HG02970 (cell line): ENCODE measurements at regions not wholly inside any gene's neighbourhood (a gene's known extent, or its start where the extent isn't known, plus 50 kb on each side); places are given as distances from the start of the nearest gene placed in this dataset.

Experiments used
- ATAC-seq: cut with Tn5 transposase; IDR thresholded peaks from one replicate; pipeline ENCODE4 v1.9.1; 2021; ENCODE audit warnings: mild to moderate bottlenecking, moderate library complexity, moderate number of reproducible peaks; ENCODE audit not compliant: unreplicated experiment, low FRiP score

- ATAC-seq, result no peak
Measured at GRCh38 chr2:21585881-21586280, 462.1 kb downstream of the TDRD15 start.

DNA sequence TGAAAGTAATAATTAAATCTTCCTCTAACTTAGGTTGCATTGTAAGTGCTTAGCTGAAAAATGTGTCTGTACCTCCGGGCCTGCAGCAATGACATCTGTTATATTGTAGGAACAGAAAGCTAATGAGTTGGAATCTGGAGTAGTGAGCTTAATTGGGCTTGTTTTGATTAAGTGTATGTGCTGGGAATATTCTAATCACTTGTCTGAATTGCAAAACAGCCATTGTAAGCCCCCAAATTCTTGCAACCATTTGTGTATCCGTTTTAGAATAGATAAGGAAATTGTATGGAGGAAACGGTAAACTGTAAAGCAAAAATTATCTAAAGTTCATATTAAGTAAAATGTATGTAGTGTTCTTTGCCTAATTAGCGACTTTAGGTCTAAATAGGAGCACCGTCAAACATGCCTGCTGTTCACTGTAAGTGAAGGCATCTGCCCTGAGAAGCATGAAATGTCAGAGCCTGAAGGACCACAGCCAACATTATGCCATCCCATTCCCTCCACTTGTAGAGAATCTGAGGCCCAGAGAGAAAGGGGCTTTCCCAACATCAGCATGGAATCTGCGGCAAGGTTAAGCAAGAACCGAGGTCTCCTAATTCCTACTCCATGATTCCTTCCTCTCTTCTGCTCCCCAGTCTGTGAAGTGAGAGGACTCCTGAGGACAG is 466.4 kb downstream of the TDRD15 start:
- no peak for ATAC-seq

DNA sequence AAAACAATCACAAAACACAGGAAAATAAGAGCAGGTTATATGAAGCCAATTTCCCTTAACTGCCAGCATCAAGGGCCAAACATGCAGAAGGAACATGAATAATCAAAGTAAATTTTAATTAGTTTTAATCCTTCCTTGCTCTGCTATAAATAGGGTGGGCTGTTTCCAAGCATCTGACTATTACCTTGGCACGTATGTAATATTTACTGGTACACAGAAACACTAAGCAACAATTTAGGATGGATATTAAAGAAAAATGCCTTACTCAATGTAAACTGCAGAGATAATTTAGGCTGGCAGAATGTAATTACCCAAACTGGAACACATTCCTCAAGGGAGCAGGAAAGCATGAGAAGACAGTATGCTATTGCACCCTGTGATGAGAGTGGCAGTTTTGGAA is 468.2 kb downstream of the TDRD15 start:
- no peak for ATAC-seq

DNA sequence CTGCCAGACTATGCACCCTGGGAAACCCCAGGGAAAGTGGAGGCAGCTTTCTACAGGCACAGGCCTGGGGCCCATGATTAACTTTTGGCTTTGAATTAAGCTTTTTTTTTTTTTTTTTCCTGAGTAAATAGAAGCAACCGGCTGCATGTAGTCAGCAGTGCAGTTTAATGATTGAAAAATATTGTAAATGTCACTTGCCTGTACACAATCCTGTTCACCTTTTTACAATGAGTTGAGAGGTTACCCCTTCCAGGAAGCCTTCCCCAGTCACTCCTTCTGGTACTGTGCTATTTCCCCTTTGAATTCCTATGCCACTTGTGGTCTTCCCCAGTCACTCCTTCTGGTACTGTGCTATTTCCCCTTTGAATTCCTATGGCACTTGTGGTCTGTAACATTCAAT is 475.6 kb downstream of the TDRD15 start:
- ATAC-seq, result no peak

- ATAC-seq, result no peak
Measured at GRCh38 chr2:21602789-21603188, 479.0 kb downstream of the TDRD15 start.

- ATAC-seq, result no peak
Measured at GRCh38 chr2:21607572-21607971, 483.8 kb downstream of the TDRD15 start.

GRCh38 chr2:21610304-21610703 is 486.5 kb downstream of the TDRD15 start:
- ATAC-seq, result no peak

DNA sequence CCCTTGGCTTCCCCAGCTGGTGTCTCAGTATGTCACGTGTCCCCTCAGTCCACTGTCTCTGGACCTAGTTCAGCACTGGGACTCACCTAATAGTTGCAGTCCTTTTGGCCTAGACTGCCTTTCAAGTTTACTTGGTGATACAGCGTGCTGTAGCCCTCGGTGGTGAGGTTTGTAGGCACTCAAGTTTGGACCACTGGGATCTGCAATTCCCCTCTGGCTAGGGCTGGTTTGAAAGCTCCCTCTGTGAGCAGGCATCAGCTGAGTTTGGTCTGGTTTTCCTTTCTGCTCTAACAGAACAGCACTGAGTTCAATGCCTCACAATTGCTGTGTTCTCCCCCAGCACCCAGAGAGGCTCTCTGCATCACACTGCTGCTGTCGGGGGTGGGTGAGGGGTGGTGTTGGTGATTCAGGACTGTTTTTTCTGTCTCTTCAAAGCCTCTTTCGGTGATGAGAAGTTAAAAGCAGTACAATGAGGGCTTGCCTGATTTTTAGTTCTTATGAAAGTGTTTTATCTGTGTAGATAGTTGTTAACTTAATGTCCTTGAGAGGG is 494.2 kb downstream of the TDRD15 start:
- no peak for ATAC-seq

- ATAC-seq, result no peak
Measured at GRCh38 chr2:21620771-21621170, 497.0 kb downstream of the TDRD15 start.

- no peak for ATAC-seq
Measured at GRCh38 chr2:21627938-21628337, 504.2 kb downstream of the TDRD15 start.

DNA sequence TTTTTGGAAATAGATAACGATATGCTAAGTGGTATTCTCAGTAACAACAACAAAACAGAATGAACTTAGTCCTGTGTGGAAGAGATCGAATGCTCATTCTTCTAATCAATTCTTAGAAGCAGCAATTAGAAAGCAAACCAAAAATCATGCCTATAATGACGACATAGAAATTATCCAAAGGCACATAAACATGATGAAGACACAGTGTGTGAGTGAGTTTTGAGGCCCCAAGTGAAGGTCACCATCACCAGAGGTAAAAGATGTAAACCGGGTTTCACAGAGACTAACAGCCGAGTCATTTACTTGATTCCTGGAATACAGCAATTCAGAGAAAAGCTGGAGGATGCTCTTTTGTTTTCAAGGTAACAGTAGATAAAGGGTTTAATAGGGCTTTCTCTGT is 509.2 kb downstream of the TDRD15 start:
- ATAC-seq, result no peak

DNA sequence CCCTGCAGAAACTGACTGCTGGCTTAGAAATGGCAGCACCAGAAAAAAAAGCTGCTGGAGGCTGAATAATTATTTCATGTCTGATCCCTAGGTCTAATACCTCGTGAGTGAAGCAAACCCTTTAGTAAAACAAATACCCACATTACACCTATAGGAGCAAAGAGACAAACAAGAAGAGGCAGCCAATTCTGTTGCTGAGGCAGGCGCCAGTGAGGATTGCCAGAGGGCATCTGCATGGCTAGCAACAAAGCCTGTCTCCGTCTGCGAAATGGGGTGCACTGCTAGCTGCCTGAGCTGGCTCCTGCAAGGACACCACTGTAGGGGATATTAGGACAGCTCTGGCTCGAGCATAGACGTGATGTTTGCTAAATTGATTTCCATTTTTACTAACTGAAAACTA is 509.7 kb downstream of the TDRD15 start:
- ATAC-seq, result no peak

DNA sequence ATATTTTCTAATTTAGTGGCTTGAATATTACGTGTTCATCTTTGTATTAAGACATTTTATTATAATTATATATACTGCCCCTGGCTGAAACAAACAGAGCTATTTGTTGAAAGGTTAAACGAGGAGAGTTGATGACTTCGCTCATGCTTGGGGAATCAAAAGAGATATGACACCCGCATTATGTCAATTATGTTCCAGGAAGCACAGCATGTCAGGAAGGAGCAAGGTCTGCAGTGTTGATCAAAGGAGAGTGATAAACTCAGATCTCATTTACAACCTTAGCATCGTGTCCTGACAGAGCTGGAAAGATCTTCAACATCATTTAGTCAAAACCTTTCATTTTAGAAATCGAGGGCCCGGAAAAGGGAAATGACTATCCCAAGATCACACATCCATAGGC is 510.1 kb downstream of the TDRD15 start:
- ATAC-seq, result no peak

DNA sequence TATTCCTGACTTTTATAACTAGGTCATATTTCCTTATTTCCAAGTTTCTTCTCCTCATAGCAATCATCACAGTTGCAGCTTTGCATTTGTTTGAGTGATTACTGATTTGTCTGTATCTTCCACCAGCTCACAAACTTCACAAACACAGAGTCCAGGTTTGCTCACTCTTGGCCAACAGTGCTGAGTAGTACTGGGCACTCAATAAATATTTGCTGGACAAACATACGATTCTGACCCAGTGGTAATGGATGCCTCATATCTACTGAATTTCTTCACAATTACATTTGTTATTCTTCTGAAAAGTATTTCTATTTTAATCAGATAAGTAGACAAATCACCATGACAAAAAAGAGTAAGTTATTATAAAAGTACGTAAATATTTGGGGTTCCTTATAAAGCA is 516.3 kb downstream of the TDRD15 start:
- no peak for ATAC-seq

- ATAC-seq, result no peak
Measured at GRCh38 chr2:21642647-21643046, 518.9 kb downstream of the TDRD15 start.

DNA sequence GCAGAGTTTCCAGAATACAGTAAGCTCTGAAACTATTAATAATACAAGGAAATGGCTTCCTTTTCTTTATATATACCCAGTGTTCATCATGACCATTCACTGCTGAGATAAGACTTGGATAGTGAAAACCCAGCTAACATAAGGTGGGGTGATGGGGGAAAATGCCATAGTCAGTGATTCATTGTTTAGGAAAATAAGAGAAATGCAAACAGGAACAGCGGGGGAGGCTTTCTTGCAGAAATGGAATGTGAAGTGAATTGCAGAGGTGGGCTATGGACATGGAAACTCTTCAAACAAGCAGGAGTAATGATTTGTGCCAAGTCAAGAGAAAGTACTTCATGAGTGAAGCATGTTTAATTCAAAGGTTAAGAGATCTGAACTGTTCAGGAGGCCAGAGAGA is 519.4 kb downstream of the TDRD15 start:
- ATAC-seq, result no peak

DNA sequence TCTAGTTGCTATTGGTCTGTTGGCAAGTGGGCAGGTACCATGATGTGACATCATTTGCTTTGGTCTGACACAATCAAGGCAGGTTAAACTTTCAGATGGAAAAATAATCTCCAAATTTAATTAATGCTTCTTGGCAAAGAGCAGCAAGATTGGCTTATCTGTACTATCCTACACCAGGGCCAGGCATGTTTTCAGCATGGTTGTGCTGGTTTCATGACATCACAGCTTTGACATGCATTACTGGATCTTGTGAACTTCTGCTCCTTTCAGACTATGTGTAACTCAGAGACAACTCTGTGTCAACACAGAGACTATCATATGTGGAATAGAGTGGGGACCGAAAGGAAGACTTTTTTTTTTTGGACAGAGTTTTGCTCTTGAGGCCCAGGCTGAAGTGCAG is 520.5 kb downstream of the TDRD15 start:
- ATAC-seq, result no peak

- no peak for ATAC-seq
Measured at GRCh38 chr2:21646345-21646744, 522.6 kb downstream of the TDRD15 start.

DNA sequence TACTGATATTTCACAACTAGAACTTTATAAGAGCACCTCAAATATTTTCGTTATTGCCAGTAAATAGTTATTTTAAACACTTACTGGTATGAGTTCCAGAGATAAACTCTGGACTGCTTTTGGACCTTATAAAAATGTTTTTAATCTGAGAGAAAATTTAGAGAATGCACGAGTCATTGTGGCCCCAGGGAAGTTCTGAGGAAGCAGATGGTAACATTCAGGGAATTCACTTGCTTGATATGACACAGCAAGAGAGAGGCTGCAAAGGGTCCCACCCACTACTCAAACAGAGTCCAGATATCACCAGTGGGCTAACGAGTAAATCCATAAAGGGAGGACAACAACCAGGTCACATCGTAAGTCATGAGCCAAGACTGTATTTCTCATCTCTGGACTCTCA is 526.8 kb downstream of the TDRD15 start:
- no peak for ATAC-seq

- no peak for ATAC-seq
Measured at GRCh38 chr2:21655136-21655535, 531.4 kb downstream of the TDRD15 start.

DNA sequence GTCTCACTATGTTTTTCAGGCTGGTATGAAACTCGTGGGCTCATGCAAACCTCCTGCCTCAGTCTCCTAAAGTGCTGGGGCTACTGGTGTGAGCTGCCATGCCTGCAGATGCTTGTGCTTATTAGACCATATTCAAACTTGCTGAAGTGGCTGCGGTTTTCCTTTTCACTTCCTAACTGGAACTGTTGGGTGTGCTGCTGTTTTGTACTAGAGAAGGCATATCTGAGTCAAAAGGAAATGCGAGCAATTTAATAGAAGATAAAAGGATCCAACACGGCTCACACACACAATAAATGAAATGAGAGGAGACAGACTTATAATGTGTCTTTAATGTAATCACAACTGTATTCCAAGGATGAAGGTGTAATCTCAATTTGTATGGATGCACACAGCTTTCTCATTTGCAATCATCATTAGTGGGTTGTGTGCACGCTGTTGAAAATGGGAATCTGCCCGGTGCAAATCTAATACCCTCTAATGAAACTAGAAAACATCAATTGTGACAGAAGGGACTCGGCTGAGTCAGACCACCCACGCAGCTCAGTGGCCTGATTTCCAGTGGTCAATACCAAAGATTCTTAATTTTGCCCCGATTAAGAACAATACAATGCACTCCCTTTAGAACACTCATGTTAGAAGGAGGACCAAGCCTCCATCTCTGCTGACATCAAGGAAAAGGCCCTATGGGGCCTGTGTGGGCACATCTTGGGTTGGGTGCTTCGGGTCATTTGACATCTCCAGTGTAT is 532.7 kb downstream of the TDRD15 start:
- no peak for ATAC-seq

DNA sequence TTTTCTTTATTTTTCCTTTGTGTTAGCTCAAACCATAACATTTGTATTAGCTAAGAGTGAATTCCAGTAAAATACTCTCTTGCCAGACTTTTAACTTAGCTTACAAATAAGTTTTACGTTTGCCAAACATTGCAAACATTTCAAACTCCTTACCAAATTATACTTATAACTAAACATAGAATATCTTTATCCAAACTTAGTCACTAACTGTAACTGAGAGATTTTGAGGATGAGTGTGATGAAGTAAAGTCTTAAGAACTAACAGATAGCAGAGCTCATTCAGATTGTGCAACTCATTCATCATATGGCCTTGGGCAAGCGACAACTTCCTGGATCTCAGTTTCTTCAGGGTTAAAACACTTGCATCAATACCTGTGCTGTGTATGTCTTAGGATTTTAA is 533.7 kb downstream of the TDRD15 start:
- ATAC-seq, result no peak
